PFSK-1 (cell line): ENCODE measurements at regions not wholly inside any gene's neighbourhood (a gene's known extent, or its start where the extent isn't known, plus 50 kb on each side); places are given as distances from the start of the nearest gene placed in this dataset.

Source experiments
- FOXP2 ChIP-seq: optimal IDR thresholded peaks from 2 replicates; pipeline ENCODE3; 2011; ENCODE audit warnings: borderline replicate concordance, control low read depth, inconsistent platforms; ENCODE audit not compliant: insufficient read depth; ENCODE audit errors: extremely low read length, extremely low read depth
- POLR2AphosphoS5 ChIP-seq: IDR thresholded peaks from 2 replicates; pipeline ENCODE4 v1.6.1; 2012; ENCODE audit warnings: low read depth, mild to moderate bottlenecking, control low read depth, low read length, moderate library complexity
- SIN3A ChIP-seq: IDR thresholded peaks from 2 replicates; pipeline ENCODE4 v1.6.1; 2012; ENCODE audit warnings: mild to moderate bottlenecking, low read length, moderate library complexity, borderline replicate concordance; ENCODE audit not compliant: insufficient read depth
- TAF1 ChIP-seq: IDR thresholded peaks from 2 replicates; pipeline ENCODE4 v1.6.1; 2012; ENCODE audit warnings: low read length, control low read depth, borderline replicate concordance; ENCODE audit not compliant: insufficient read depth
- TF ChIP-seq, protein P1 (sequence below), 2 experiments: IDR thresholded peaks; 2 replicates each; pipeline versions ENCODE4 v1.6.1 to v1.8.0; 2011 to 2012; ENCODE audit warnings: low read depth in 2 of 2, low read length in 2 of 2, control low read depth in 1 of 2, inconsistent platforms in 1 of 2, mild to moderate bottlenecking in 1 of 2, moderate library complexity in 1 of 2; ENCODE audit not compliant: insufficient read depth in 1 of 2

DNA sequence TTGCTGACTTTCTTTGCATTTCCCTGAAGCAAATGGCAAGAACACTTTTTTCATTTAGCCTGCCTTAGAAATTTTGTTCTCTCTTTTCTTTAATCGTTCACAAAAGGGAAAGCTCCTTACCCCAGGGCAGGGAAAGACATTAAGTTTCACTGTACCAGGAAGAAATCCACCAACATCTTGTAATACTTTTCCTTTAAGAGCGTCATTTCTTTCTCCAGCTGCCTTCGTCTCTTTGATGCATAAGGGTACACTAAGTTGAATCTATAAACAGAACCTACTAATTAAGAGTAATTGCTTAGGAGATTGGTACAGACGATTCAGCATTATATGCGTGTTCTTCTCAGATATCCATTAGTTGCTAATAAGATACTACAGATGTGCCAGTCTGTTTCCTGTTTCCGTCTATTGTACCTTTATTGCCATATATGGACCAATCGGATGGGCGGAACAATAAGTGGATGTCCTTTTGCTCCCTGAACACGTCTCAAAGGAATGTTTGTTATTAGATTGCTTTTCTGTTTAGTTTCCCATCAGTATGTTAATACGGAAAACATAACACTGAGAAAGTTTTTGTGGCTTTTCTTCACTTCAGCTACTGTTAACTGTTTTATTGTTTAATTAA, 276.7 kb upstream of the RARB start:
- no peak for TF ChIP-seq TAF1
- TF ChIP-seq SIN3A: no peak
- no peak for TF ChIP-seq FOXP2
- TF ChIP-seq POLR2AphosphoS5: no peak
- TF ChIP-seq, protein P1, sequence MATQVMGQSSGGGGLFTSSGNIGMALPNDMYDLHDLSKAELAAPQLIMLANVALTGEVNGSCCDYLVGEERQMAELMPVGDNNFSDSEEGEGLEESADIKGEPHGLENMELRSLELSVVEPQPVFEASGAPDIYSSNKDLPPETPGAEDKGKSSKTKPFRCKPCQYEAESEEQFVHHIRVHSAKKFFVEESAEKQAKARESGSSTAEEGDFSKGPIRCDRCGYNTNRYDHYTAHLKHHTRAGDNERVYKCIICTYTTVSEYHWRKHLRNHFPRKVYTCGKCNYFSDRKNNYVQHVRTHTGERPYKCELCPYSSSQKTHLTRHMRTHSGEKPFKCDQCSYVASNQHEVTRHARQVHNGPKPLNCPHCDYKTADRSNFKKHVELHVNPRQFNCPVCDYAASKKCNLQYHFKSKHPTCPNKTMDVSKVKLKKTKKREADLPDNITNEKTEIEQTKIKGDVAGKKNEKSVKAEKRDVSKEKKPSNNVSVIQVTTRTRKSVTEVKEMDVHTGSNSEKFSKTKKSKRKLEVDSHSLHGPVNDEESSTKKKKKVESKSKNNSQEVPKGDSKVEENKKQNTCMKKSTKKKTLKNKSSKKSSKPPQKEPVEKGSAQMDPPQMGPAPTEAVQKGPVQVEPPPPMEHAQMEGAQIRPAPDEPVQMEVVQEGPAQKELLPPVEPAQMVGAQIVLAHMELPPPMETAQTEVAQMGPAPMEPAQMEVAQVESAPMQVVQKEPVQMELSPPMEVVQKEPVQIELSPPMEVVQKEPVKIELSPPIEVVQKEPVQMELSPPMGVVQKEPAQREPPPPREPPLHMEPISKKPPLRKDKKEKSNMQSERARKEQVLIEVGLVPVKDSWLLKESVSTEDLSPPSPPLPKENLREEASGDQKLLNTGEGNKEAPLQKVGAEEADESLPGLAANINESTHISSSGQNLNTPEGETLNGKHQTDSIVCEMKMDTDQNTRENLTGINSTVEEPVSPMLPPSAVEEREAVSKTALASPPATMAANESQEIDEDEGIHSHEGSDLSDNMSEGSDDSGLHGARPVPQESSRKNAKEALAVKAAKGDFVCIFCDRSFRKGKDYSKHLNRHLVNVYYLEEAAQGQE (IDR thresholded peaks at IDR 0.05; ENCODE audit: insufficient read depth in 1 of 2, low read depth in 2 of 2, low read length in 2 of 2): no peak

DNA sequence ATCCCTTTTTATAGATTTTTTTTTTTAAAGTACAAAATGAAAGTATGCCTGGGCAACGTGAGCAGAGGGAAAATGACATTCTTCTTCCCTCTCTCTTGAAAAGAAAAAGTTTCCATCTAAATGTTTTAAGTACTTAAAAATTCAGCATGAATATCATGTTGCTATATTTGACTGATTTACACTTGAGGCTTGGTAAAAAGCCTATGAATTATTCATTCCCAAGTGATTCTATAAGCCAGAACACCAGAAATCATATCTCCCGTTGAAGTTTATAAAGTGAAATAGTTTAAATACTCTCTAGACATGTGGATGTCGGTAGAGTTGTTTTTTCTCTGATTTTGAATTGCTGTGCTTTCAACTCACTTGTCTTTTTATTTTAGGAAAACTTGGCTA, 276.2 kb upstream of the RARB start:
- no peak for TF ChIP-seq POLR2AphosphoS5
- TF ChIP-seq, protein P1 (IDR thresholded peaks at IDR 0.05; ENCODE audit: insufficient read depth in 1 of 2, low read depth in 2 of 2, low read length in 2 of 2): no peak
- no peak for TF ChIP-seq TAF1
- no peak for TF ChIP-seq FOXP2
- TF ChIP-seq SIN3A: no peak

DNA sequence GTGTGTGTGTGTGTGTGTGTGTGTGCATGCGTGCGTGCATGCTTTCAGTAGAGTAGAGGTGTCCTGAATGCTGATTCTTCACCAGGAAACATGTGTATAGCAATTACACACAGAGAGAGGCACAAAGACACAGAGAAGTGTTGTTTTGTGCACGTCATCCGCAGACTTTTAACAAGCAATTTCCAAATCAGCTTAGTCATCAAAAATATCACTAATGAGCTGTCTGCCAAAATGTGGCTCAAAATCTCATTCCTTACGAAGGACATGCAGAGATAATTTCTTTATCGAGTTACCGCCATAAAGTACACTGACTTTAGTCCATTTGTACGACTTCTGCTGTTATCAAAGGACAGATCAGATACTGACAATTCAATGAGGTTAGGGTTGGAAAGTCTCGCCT, 274.9 kb upstream of the RARB start:
- TF ChIP-seq, protein P1 (IDR thresholded peaks at IDR 0.05; ENCODE audit: insufficient read depth in 1 of 2, low read depth in 2 of 2, low read length in 2 of 2): no peak

DNA sequence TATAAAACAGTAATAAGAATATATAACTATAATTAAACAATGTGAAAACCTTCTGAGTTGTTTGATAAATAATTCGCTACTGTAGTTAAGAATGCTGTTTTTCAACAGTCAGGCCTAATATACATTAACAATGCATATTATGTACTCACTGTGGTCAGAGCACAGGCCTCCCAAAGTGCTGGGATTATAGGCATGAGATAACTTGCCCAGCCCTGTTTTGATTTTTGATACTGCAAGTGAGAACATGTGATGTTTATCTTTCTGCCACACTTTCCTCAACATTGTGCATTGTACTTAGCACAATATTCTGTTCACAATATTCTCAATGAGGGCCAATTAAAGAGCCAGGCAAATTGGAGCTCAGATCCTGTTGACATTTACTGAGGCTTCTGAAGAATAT, 274.5 kb upstream of the RARB start:
- TF ChIP-seq TAF1: no peak
- no peak for TF ChIP-seq SIN3A
- no peak for TF ChIP-seq FOXP2
- no peak for TF ChIP-seq POLR2AphosphoS5
- TF ChIP-seq, protein P1 (IDR thresholded peaks at IDR 0.05; ENCODE audit: insufficient read depth in 1 of 2, low read depth in 2 of 2, low read length in 2 of 2): no peak

DNA sequence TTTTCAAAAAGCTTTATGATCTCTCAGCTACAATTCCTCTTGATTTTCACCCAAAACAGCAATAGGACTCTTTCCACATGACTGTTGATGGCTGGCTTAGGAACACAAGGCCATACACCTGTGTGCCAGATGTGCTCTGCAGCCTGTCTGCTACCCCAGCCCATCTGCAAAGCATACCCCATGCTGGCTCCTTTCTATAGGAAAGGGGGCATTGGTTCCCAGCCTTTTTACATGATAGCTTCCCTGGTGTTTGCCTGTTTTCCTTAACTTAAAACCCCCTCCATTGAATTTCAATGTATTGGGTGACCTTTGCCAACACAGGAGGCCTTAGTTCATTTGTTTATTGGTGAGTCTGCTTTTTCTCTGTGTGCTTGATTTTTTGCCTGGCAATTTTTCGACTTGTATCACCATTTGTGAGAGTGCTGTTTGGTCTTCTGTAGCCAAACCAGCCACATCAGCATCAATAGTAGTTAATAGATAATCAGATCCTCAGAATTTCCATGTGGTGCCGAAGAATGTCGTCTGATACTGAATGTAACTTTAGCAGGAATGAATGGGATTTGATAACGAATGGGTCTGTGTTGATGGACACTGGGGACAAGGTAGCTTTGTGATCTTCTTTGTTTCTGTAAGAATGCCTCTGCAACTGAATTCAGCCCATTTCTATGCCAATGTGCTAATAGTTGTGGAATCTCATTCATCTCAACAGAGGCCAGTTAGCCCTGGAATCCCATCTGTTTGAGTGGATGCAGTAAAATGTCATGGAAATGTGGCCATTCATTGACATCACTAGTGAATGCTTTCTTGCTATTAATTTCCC, 272.2 kb upstream of the RARB start:
- TF ChIP-seq SIN3A (no peak), FOXP2 (no peak), TAF1 (no peak), POLR2AphosphoS5 (no peak)
- TF ChIP-seq, protein P1 (IDR thresholded peaks at IDR 0.05; ENCODE audit: insufficient read depth in 1 of 2, low read depth in 2 of 2, low read length in 2 of 2): no peak
